HEK293T (cell line): ENCODE measurements at regions not wholly inside any gene's neighbourhood (a gene's known extent, or its start where the extent isn't known, plus 50 kb on each side); places are given as distances from the start of the nearest gene placed in this dataset.

ENCODE experiments used
- CTCF ChIA-PET: fragments of 350-600 bp; formaldehyde crosslinking; extraction: SDS; loops from one replicate; lab custom pipeline; 2021; ENCODE audit warnings: antibody characterized with exemption, inconsistent platforms; lab: Yijun Ruan, JAX
- POLR2A ChIA-PET: fragments of 350-600 bp; formaldehyde crosslinking; extraction: SDS; loops from one replicate; lab custom pipeline; 2020; ENCODE audit warnings: antibody characterized with exemption, inconsistent platforms; lab: Yijun Ruan, JAX
- DNase-seq: peaks from one replicate; pipeline ENCODE4 v3.0.0; 2012; ENCODE audit warnings: mixed read lengths; ENCODE audit errors: extremely low spot score
- ARNT ChIP-seq: fragments of 450-650 bp; IDR thresholded peaks from 2 replicates; pipeline ENCODE4 v1.6.1; 2017; ENCODE audit warnings: mild to moderate bottlenecking
- BHLHE40 ChIP-seq: fragments of 450-650 bp; IDR thresholded peaks from 2 replicates; pipeline ENCODE4 v1.6.1; 2016; ENCODE audit warnings: mild to moderate bottlenecking, moderate library complexity, borderline replicate concordance
- CTBP1 ChIP-seq: fragments of 450-650 bp; IDR thresholded peaks from 2 replicates; pipeline ENCODE4 v1.6.1; 2016; ENCODE audit warnings: borderline replicate concordance
- ELF4 ChIP-seq: fragments of 450-650 bp; IDR thresholded peaks from 2 replicates; pipeline ENCODE4 v1.6.1; 2017; ENCODE audit warnings: antibody characterized with exemption
- FOXA1 ChIP-seq: fragments of 450-650 bp; IDR thresholded peaks from 2 replicates; pipeline ENCODE4 v1.6.1; 2016; ENCODE audit warnings: mild to moderate bottlenecking
- FOXK2 ChIP-seq: fragments of 450-650 bp; IDR thresholded peaks from 2 replicates; pipeline ENCODE4 v1.6.1; 2016; ENCODE audit warnings: mild to moderate bottlenecking
- FOXM1 ChIP-seq: fragments of 450-650 bp; IDR thresholded peaks from 2 replicates; pipeline ENCODE4 v1.6.1; 2017; ENCODE audit warnings: mild to moderate bottlenecking, borderline replicate concordance
- HDGF ChIP-seq: fragments of 450-650 bp; IDR thresholded peaks from 2 replicates; pipeline ENCODE4 v1.6.1; 2017; ENCODE audit warnings: antibody characterized with exemption, borderline replicate concordance
- L3MBTL2 ChIP-seq: fragments of 450-650 bp; conservative IDR thresholded peaks from 2 replicates; pipeline ENCODE4 v1.6.1; 2016; ENCODE audit warnings: mild to moderate bottlenecking
- LEF1 ChIP-seq: fragments of 450-650 bp; IDR thresholded peaks from 2 replicates; pipeline ENCODE4 v1.6.1; 2017; ENCODE audit warnings: mild to moderate bottlenecking, borderline replicate concordance
- NFRKB ChIP-seq: fragments of 450-650 bp; IDR thresholded peaks from 2 replicates; pipeline ENCODE4 v1.6.1; 2016; ENCODE audit warnings: mild to moderate bottlenecking, moderate library complexity
- PKNOX1 ChIP-seq: fragments of 450-650 bp; IDR thresholded peaks from 2 replicates; pipeline ENCODE4 v1.6.1; 2016
- SP1 ChIP-seq: fragments of 450-650 bp; IDR thresholded peaks from 2 replicates; pipeline ENCODE4 v1.6.1; 2017
- SUZ12 ChIP-seq: fragments of 450-650 bp; IDR thresholded peaks from 2 replicates; pipeline ENCODE4 v1.6.1; 2016; ENCODE audit warnings: mild to moderate bottlenecking
- TARDBP ChIP-seq: fragments of 450-650 bp; IDR thresholded peaks from 2 replicates; pipeline ENCODE4 v1.6.1; 2016
- ZNF384 ChIP-seq: fragments of 450-650 bp; IDR thresholded peaks from 2 replicates; pipeline ENCODE4 v1.6.1; 2016

- CTCF ChIA-PET = interaction anchor here (0.7 kb wide), 1 partner anchor 66 kb away, joined by 3 read pairs; the partner anchor contains the start of gene SLITRK5
- TF ChIP-seq NFRKB = no peak
- TF ChIP-seq ARNT = no peak
- TF ChIP-seq FOXA1 = no peak
- TF ChIP-seq HDGF = no peak
- TF ChIP-seq FOXK2 = no peak
- no peak for TF ChIP-seq BHLHE40
- TF ChIP-seq SUZ12 = no peak
- no peak for TF ChIP-seq SP1
- TF ChIP-seq CTBP1 = no peak
- TF ChIP-seq PKNOX1 = no peak
- POLR2A ChIA-PET = no interaction called here
- no peak for DNase-seq
These were observed 65.7 kb downstream of the SLITRK5 start for GRCh38 chr13:87736849-87737385.

DNA sequence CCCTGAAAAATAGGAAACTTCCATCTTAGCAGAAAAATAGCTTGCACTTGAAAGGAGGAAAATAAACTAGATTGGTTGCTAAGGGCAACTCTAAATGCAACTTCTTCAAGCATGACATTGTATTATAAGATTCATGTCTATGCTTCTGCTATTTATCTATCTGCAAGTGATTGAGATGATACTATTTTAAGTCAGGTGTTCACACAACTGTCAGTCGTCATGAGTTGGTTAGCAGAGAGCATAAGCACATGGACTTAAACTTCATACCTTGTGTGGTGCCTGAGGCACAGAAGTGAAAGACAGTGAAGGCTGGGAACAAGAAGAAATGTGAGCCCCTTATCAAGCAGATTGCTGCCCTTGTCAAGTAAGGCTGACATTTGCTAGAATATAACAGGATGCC lies 82.9 kb downstream of the SLITRK5 start:
- POLR2A ChIA-PET = no interaction called here
- no peak for DNase-seq

GRCh38 chr13:87769445-87769844 lies 98.3 kb downstream of the SLITRK5 start:
- CTCF ChIA-PET = interaction anchor here (0.6 to 0.9 kb wide), 2 partner anchors 14 to 33 kb away, joined by 3 to 4 read pairs; no protein-coding TSS in a partner anchor
- DNase-seq = no peak
- TF ChIP-seq CTBP1 (no peak), LEF1 (no peak), ZNF384 (no peak), ELF4 (no peak), SP1 (no peak), L3MBTL2 (no peak), HDGF (no peak), FOXM1 (no peak), FOXK2 (no peak), FOXA1 (no peak), SUZ12 (no peak), NFRKB (no peak), ARNT (no peak), TARDBP (no peak), BHLHE40 (no peak)
- POLR2A ChIA-PET = no interaction called here

More for the DNA sequence above, 82.9 kb downstream of the SLITRK5 start:
- TF ChIP-seq FOXA1 (no peak), TARDBP (no peak), LEF1 (no peak), L3MBTL2 (no peak), FOXM1 (no peak), BHLHE40 (no peak), ARNT (no peak), FOXK2 (no peak), SP1 (no peak), SUZ12 (no peak), NFRKB (no peak), ELF4 (no peak), CTBP1 (no peak), PKNOX1 (no peak), ZNF384 (no peak), HDGF (no peak)
- CTCF ChIA-PET = no interaction called here

GRCh38 chr13:87777387-87777786 lies 106.2 kb downstream of the SLITRK5 start:
- ChIA-PET CTCF (no interaction called here), POLR2A (no interaction called here)
- TF ChIP-seq LEF1 (peak; percentile 84), FOXK2 (no peak), ZNF384 (peak; percentile 89)
- DNase-seq = peak; percentile 39

GRCh38 chr13:87778128-87778527 lies 107.0 kb downstream of the SLITRK5 start:
- POLR2A ChIA-PET = no interaction called here
- TF ChIP-seq ZNF384 (no peak), FOXK2 (no peak), L3MBTL2 (no peak), ARNT (no peak), PKNOX1 (no peak), HDGF (no peak), SP1 (no peak), LEF1 (no peak), FOXA1 (no peak), TARDBP (no peak), SUZ12 (no peak), CTBP1 (no peak)
- CTCF ChIA-PET = no interaction called here

GRCh38 chr13:87779426-87779825 lies 108.3 kb downstream of the SLITRK5 start:
- CTCF ChIA-PET = interaction anchor here (0.7 kb wide), 1 partner anchor 64 kb away, joined by 3 read pairs; no protein-coding TSS in a partner anchor
- POLR2A ChIA-PET = no interaction called here
- no peak for DNase-seq
- TF ChIP-seq SUZ12 (no peak), L3MBTL2 (no peak), HDGF (no peak), PKNOX1 (no peak), LEF1 (no peak), SP1 (no peak), ZNF384 (no peak), ELF4 (no peak), CTBP1 (no peak), FOXA1 (no peak)

More at GRCh38 chr13:87778128-87778527, 107.0 kb downstream of the SLITRK5 start:
- no peak for DNase-seq
